C4-2B (cell line): ENCODE measurements at regions not wholly inside any gene's neighbourhood (a gene's known extent, or its start where the extent isn't known, plus 50 kb on each side); places are given as distances from the start of the nearest gene placed in this dataset.

Source experiments
- CTCF ChIP-seq: fragments of 450-650 bp; conservative IDR thresholded peaks from 2 replicates; pipeline ENCODE4 v1.5.1; 2017; ENCODE audit warnings: mild to moderate bottlenecking
- ZFX ChIP-seq: fragments of 450-650 bp; IDR thresholded peaks from 2 replicates; pipeline ENCODE4 v1.6.1; 2017

GRCh38 chr2:7516484-7517063, 599.4 kb downstream of the RNF144A start:
- TF ChIP-seq CTCF (no peak), ZFX (no peak)
